NCI-H1105 treated with DMSO at 0.1 percent for 48 hours (cell line): ENCODE measurements at regions not wholly inside any gene's neighbourhood (a gene's known extent, or its start where the extent isn't known, plus 50 kb on each side); places are given as distances from the start of the nearest gene placed in this dataset.

Experiments
- DNase-seq: peaks from one replicate; lab custom pipeline; 2025; lab: John Stamatoyannopoulos, UW

DNA sequence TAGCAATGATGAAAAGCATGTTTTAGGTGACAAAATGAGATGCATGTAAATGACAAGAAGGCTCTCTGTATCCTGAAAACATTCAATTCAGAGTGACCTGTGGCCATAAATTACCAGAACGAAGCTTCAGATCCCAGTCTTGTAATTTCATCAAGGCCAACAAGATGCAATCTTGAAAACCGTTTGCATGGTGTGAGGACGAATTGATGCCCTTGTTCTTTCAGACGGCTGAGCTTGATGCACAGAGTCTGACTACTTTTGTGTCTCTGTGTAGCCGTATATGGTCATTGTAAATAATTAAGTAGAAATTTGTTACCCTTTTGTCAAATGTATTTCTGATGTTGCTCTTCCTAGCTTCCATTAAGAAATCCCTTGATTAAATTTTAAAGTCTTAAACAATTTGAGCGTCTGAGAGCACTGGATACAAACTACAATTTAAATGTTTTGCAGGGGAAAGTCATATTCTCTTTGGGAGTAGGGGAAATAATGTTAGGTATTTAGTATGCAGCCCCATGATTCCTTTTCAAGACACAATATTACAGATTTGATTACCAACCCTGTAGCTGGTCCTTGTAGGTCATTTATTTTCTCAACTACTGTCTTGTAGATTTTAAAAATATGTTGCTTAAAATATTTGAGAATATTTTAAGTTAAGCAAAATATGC, 125.8 kb upstream of the PCDH9 start:
- no peak for DNase-seq

GRCh38 chr13:67353941-67354340, 123.8 kb upstream of the PCDH9 start:
- DNase-seq = no peak

- no peak for DNase-seq
Observed at GRCh38 chr13:67353031-67353430, 122.9 kb upstream of the PCDH9 start.

DNA sequence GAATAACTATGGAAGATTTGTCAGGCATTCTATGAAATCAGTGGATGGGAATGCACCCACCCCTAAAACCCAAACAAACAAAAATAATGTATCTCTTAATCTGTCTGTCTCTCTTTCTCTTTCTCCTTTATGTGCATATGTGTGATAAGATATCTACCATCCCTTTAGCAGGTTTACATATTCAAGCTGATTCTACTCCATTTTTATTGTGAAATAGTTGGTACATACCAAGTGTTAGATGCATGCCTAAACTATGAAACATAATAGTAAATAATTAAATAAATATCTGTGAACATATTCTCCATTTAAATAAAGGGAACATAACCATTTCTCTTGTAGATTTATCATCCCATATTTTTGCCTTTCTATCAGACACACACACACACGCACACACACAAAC, 121.8 kb upstream of the PCDH9 start:
- DNase-seq = no peak

- DNase-seq = no peak
Observed at GRCh38 chr13:67351114-67351513, 121.0 kb upstream of the PCDH9 start.

DNA sequence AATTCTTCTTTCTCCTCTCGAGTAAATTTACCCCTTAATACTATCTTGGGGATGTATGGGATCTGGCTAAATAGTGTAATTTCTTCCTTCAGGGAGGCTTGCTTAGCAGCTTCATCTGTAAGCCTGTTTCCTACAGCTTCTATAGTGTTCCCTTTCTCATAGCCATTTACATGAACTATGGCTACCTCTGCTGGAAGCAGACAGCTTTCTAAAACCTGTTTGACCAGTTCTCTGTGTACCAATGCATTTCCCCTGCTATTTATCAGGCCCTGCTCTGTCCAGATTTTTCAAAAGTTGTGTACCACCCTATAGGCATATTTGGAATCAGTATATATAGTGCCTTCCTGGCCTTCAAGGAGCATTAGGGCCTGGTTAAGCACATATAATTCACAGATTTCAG, 113.6 kb upstream of the PCDH9 start:
- no peak for DNase-seq

GRCh38 chr13:67341406-67341805, 111.3 kb upstream of the PCDH9 start:
- DNase-seq = no peak

GRCh38 chr13:67330149-67330548, 100.0 kb upstream of the PCDH9 start:
- DNase-seq = no peak

DNA sequence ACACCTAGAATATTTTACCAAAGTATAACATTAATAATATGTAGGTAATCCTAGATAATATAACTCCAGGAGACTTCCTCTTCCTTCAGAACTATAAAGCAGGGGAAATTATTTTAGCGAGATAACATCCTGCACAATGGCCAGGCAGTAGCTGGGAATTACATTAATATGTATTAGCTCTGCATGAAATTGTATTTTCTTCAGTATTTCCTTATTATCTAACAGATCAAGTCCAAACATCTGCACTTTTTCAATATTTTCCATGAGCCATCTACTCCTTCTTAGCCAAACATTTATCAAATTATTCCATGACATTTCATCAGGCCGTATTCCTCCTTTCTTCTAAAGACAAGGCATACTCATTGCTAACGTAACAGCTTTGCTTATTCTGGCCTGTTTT, 98.8 kb upstream of the PCDH9 start:
- DNase-seq = no peak

GRCh38 chr13:67318860-67319259, 88.7 kb upstream of the PCDH9 start:
- no peak for DNase-seq

GRCh38 chr13:67318398-67318797, 88.3 kb upstream of the PCDH9 start:
- no peak for DNase-seq

GRCh38 chr13:67314405-67314804, 84.3 kb upstream of the PCDH9 start:
- DNase-seq = no peak

DNA sequence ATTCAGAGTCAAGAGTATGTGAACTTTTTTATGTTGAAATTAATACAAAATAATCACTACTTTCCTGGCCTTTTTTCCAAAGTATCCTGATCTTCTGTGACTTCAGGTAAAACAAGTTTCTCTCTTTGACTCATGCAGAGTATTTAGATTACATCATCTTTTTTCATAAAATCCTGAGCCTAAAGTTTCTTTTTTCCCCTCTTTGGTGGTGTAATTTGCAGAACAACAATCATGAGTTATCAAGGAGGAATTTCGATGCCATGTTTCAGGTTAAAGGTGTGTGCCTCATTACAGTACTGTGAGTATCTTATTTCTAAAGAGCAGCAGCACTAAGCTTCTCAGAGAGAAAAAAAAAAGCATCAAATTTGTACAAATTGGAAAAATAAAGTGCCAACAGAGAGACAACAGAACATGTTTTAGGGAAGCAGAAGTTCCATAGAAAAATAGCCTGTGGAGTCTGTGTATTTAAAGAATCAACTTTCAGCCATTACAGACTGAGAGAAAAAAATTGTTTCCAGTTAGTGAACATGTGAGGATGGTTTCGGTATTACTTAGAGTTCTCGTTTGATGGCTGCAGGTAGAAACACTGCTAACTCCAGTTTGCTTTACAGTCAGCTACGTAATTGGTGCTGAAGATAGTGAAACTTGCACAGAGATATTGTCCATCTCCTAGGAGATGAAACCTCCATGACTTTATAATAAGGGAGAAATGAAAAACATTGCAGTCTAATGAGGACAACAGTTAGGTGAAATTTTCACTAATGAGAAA, 78.1 kb upstream of the PCDH9 start:
- no peak for DNase-seq

DNA sequence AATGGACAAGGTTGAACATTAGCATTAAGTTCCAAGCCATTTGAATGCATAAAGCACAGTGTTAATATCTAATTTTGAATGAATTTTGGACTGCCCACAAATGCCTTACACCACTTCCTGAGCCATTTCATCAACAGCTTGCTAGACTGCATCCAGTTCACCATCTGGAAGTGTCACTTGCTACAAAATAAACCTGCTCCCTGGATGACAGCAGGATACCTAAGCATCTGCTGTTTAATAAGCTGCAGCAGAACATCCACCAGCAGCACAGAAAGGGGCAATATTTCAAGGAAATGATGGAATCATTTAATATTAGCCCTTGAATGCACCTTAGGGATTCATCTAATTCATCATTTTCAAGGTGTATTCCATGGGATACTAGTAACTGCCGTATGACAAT, 76.6 kb upstream of the PCDH9 start:
- DNase-seq = no peak

DNA sequence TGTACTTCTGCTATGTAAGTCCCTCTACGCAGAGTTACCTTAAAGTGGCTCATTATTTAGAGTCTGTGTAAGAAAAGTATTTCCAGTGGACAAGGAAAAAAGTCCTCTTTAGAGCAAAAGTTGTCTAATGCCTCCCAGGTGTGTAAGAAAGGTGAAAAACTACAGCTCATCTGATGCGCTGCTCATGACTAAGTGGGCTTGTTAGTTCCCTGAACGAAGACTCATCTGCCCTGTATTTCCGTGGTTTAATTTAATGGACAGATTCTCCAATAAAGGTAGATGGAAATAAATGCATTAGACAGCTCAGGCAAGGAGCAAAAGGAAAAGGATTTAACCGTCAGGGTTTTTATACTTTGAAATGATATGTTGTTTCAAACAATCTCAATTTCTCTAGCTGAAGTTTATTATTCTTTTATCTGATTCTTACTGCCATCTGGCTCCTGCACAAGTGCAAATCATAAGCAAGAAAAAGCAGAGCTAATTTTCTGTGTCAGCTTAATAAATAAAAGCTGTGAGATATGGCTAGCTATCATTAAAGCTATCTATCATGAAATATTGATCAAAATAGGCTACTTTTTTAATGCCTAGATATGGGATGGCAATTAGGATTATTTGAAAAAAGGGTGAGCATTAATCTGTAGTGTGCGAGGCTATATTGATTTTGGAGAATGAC, 73.7 kb upstream of the PCDH9 start:
- DNase-seq = no peak

DNA sequence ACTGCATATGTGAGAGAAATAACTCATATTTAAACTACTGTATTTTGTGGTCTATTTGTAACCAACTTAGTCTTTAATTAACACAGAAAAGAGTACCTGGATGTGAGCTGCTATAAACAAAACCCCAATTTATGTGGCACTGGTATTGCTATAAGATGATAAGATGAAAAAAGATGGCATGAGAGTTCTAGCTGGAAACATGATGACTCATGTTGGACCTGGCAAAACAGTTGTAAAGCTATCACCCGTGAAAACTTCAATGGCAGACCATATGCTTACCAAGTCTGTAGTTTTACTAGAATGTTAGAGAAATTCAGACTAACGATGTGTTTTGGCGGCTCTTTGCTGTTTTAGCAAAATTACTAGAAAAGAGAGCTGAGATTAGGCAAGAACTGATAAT, 69.6 kb upstream of the PCDH9 start:
- no peak for DNase-seq

DNA sequence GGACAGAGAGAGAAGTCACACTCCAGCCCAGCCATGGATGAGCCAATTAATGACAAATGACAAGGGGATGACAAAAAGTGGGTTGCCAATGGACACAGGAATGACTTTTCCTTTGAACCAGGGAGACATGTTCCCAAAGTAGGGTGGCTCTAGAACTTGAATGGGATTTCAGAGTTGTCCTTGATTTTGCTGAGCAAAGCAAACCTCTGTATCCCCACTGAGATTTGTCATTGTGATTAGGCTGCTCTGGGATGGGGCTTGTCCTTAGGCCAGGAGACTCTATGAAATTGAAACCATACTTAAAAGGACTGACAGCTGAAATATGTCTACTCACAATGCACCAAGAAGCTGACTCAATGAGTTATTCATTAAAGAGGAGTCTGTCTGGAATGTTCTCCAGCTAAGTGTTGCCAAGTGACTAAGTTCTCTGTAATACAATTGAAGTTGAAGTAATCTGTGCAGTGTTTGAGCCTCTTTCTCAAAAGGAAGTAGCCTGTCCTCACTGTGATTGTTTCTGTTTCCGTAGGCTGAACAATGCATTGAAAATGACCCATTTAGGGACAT, 69.0 kb upstream of the PCDH9 start:
- no peak for DNase-seq

GRCh38 chr13:67298297-67298696, 68.2 kb upstream of the PCDH9 start:
- no peak for DNase-seq

DNA sequence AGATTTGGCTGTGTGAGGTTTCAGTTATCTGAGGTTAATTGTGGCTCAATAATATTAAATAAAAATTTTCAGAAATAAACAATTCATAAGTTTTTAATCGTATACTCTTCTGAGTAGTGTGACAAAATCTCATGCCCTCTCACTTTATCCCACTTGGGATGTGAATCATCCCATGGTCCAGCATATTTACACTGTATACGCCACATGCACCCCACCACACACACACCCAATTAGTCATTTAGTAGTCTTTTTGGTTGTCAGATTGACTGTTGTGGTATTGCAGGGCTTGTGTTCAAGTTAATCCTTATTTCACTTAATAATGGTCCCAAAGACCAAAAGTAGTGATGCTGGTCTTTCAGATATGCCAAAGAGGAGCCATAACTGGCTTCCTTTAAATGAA, 66.4 kb upstream of the PCDH9 start:
- no peak for DNase-seq

- no peak for DNase-seq
Observed at GRCh38 chr13:67292886-67293285, 62.8 kb upstream of the PCDH9 start.

DNA sequence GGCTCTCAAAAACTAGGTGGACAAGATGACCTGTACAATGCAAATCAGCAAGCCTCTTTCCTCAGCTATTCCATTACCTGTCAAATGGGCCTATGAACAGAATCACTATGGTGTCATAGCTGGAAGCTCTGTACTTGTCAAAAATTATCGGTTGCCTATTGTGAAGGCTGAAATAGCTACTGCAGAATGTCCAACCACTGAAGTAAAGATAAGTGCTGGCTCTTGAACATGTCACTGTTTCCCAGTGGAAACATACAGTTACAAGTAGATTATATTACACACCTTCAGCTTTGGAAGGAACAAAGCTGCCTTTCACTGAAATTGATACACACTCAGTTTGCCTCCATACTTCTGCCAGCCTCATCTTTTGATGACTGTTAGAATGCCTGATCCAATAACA, 55.5 kb upstream of the PCDH9 start:
- DNase-seq = no peak

DNA sequence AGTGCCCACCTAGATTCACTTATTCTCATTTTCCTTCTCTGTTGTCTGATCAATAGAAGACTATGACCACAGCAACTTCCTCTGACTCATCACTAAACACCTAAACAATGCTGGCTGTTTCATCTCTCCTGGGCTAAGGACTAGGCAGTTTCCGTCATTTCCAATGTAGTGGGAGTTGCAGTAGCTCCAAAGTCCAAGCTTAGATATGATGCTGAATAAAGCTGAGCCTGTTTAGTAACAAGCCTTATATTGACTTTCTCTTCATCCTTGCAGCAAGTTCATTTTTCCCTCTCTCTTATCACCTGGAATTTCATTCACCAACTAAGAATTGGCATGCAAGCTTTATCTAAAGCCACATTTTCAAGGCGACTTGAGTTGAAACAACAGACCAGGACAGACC, 53.5 kb upstream of the PCDH9 start:
- no peak for DNase-seq

DNA sequence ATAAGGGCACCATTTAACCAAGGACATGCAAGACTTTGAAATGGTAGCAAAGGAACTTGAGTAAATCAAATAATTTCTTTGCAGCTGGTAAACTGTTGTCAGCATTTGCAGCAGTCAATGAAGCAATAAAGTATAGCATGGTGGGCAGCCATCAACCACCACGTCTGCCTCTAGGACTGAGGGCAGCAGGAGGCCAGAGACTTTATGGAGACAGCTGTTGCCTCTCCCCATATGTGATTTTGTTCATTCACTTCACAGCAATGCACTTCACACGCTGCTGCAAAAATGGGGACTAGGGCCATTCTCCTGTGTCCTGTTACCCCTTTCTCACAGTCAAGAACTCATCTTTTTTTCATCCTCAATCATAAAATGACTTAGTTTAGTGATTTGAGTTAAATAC, 51.3 kb upstream of the PCDH9 start:
- DNase-seq = no peak
